Endodermal cell (in vitro differentiated cells): ENCODE measurements at regions not wholly inside any gene's neighbourhood (a gene's known extent, or its start where the extent isn't known, plus 50 kb on each side); places are given as distances from the start of the nearest gene placed in this dataset.
A peak's percentile ranks its signal among the peaks of the same experiment; 100 is the strongest.
"Not testable (repeated sequence)": the region's sequence is repeated elsewhere in the genome, so short reads cannot be mapped to it uniquely, and the experiment has no call there.

Experiments used
- DNase-seq: peaks from one replicate; pipeline ENCODE4 v3.0.0-alpha.2; 2017
- H3K27ac ChIP-seq: 2 replicates; pipeline ENCODE4 v1.5.1; 2013; ENCODE audit warnings: mild to moderate bottlenecking, low read depth, low read length, moderate library complexity
- H3K27me3 ChIP-seq: 2 replicates; pipeline ENCODE4 v1.6.1; 2013; ENCODE audit warnings: mild to moderate bottlenecking, low read length, moderate library complexity; ENCODE audit not compliant: insufficient read depth, control insufficient read depth, poor library complexity, severe bottlenecking
- H3K36me3 ChIP-seq: 2 replicates; pipeline ENCODE4 v1.7.0; 2013; ENCODE audit warnings: mild to moderate bottlenecking, low read length, moderate library complexity; ENCODE audit not compliant: control insufficient read depth, insufficient read depth
- H3K4me1 ChIP-seq: one replicate; pipeline ENCODE4 v1.7.0; 2013; ENCODE audit warnings: low read length; ENCODE audit not compliant: control insufficient read depth, insufficient read depth
- H3K4me3 ChIP-seq: 2 replicates; pipeline ENCODE4 v1.5.1; 2013; ENCODE audit warnings: mild to moderate bottlenecking, low read length, moderate library complexity
- H3K9ac ChIP-seq: 2 replicates; pipeline ENCODE4 v1.6.1; 2013; ENCODE audit warnings: mild to moderate bottlenecking, low read length, moderate library complexity; ENCODE audit not compliant: poor library complexity, severe bottlenecking; ENCODE audit errors: extremely low read depth
- H3K9me3 ChIP-seq: 2 replicates; pipeline ENCODE4 v1.6.1; 2013; ENCODE audit warnings: mild to moderate bottlenecking, low read length, moderate library complexity; ENCODE audit not compliant: control insufficient read depth
- H3K27ac Mint-ChIP-seq: 2 replicates; pipeline ENCODE4 v1.8.0; 2020; ENCODE audit warnings: mixed read lengths
- H3K27me3 Mint-ChIP-seq: 2 replicates; pipeline ENCODE4 v1.8.0; 2021; ENCODE audit warnings: mild to moderate bottlenecking, mixed read lengths; ENCODE audit not compliant: insufficient read depth
- H3K36me3 Mint-ChIP-seq: 2 replicates; pipeline ENCODE4 v1.8.0; 2020; ENCODE audit warnings: low read depth, mixed read lengths
- H3K4me1 Mint-ChIP-seq: 2 replicates; pipeline ENCODE4 v1.8.0; 2020; ENCODE audit warnings: mixed read lengths
- H3K4me3 Mint-ChIP-seq: 2 replicates; pipeline ENCODE4 v1.8.0; 2020; ENCODE audit warnings: mild to moderate bottlenecking, moderate library complexity, mixed read lengths
- H3K9me3 Mint-ChIP-seq: 2 replicates; pipeline ENCODE4 v1.8.0; 2020; ENCODE audit warnings: mild to moderate bottlenecking, mixed read lengths
- CTCF ChIP-seq: fragments of 200-600 bp; sonication (generic); conservative IDR thresholded peaks from 2 replicates; pipeline ENCODE4 v1.5.0; 2021; ENCODE audit warnings: antibody characterized with exemption, mild to moderate bottlenecking
- WGBS, 2 experiments: methylation state at CpG; one replicate each; pipeline versions ENCODE4 v1.1.5 to v1.1.7; 2013; ENCODE audit warnings: missing lambda C conversion rate in 2 of 2, mixed read lengths in 1 of 2; ENCODE audit not compliant: insufficient coverage in 1 of 2, insufficient read length in 1 of 2; 5-methylcytosine and 5-hydroxymethylcytosine counted together

GRCh38 chr2:113361051-113361450, 76.4 kb upstream of the ZNG1B start:
- Mint-ChIP-seq H3K4me3 (no peak overlapping the region), H3K27ac (no peak overlapping the region), H3K27me3 (peaks cover 7% of the 10 kb centered on the region), H3K36me3 (no peaks in the 10 kb centered on the region), H3K9me3 (no peaks in the 10 kb centered on the region), H3K4me1 (peaks cover 23% of the 10 kb centered on the region)
- Histone ChIP-seq H3K4me1 (peaks cover 3% of the 10 kb centered on the region), H3K27me3 (no peaks in the 10 kb centered on the region), H3K9me3 (no peaks in the 10 kb centered on the region), H3K27ac (no peak overlapping the region), H3K4me3 (no peak overlapping the region), H3K9ac (no peak overlapping the region), H3K36me3 (no peaks in the 10 kb centered on the region)
- TF ChIP-seq CTCF = no peak
- 92 to 100% methylated on average over 2 to 3 of the region's 3 CpGs for WGBS, 2 experiments
- no peak for DNase-seq

DNA sequence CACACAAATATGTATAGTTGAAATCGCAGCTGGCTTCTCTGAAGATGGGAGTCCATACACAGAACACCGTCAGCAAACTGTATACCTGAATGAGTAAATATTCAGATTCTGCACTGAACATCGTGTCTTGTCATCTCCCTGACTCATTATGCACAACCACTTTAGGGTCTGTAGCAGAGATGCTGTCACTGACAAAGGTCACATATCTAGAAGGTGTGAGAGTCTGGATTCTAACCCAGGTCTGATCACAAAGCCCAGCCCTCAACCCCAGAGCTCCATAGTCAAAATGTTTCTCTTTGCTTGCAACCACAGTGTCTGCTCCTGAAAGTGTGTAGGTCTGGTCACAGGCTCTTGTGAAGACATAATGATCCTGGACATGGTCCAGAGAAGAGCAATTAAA, 78.3 kb upstream of the PAX8 start:
- H3K9me3 ChIP-seq = no peaks in the 10 kb centered on the region
- H3K27me3 ChIP-seq = no peaks in the 10 kb centered on the region
- no peak overlapping the region for H3K4me3 Mint-ChIP-seq
- no peaks in the 10 kb centered on the region for H3K36me3 ChIP-seq
- H3K36me3 Mint-ChIP-seq = no peaks in the 10 kb centered on the region
- no peak overlapping the region for H3K27ac Mint-ChIP-seq
- no peak overlapping the region for H3K27ac ChIP-seq
- WGBS, 2 experiments = 96% methylated on average over 3 of the region's 3 CpGs; no CpG with 5 or more reads in 1 of the 2 experiments
- no peak overlapping the region for H3K9ac ChIP-seq
- H3K27me3 Mint-ChIP-seq = peaks cover 8% of the 10 kb centered on the region
- peaks cover 6% of the 10 kb centered on the region for H3K9me3 Mint-ChIP-seq
- no peak for DNase-seq
- no peak overlapping the region for H3K4me3 ChIP-seq
- TF ChIP-seq CTCF = no peak
- peaks cover 17% of the 10 kb centered on the region for H3K4me1 ChIP-seq
- H3K4me1 Mint-ChIP-seq = peaks cover 30% of the 10 kb centered on the region

DNA sequence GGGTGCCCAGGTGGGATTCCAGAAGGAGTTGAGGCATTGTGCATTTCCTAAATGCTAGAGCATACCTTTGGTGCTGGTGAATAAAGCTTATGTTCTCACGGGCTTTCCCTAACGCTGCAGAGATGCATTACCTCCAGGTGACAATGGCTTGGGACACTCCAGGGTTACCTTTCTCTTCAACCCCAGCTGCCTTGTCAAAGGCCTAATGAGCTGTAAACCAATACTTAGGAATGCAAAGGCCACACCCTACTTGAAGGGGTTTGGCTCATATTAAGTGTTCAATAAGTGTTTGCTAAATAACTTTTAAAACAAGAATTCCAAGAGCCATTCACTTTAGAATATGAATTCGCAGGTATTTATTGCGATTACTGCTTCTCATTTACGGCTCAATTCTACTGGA, 77.6 kb upstream of the PAX8 start:
- H3K4me3 ChIP-seq, H3K36me3 Mint-ChIP-seq, H3K27me3 ChIP-seq, H3K36me3 ChIP-seq, H3K27ac ChIP-seq, H3K9me3 ChIP-seq, H3K9me3 Mint-ChIP-seq, H3K9ac ChIP-seq, DNase-seq: not testable (repeated sequence)
- Mint-ChIP-seq H3K4me3 (peak overlapping the region; percentile 38), H3K4me1 (peaks cover 30% of the 10 kb centered on the region), H3K27ac (peak overlapping the region; percentile 93), H3K27me3 (peaks cover 16% of the 10 kb centered on the region)
- H3K4me1 ChIP-seq = peaks cover 17% of the 10 kb centered on the region
- WGBS, 2 experiments = 84 to 87% methylated on average over 4 to 5 of the region's 5 CpGs

GRCh38 chr2:113355339-113356015, 76.8 kb upstream of the PAX8 start:
- Histone ChIP-seq H3K27ac (peak overlapping the region; percentile 14), H3K4me3 (peak overlapping the region; percentile 47), H3K27me3 (peaks cover 11% of the 10 kb centered on the region), H3K4me1 (peaks cover 17% of the 10 kb centered on the region)
- not testable (repeated sequence) for H3K36me3 Mint-ChIP-seq, H3K9ac ChIP-seq, H3K9me3 ChIP-seq, H3K36me3 ChIP-seq, H3K9me3 Mint-ChIP-seq, DNase-seq
- Mint-ChIP-seq H3K4me3 (peak overlapping the region; percentile 38), H3K4me1 (peaks cover 30% of the 10 kb centered on the region), H3K27me3 (peaks cover 15% of the 10 kb centered on the region), H3K27ac (peak overlapping the region; percentile 93)
- 50% methylated on average over 7 of the region's 8 CpGs; no CpG with 5 or more reads in 1 of the 2 experiments for WGBS, 2 experiments
